ENCODE measurements at regions not wholly inside any gene's neighbourhood (a gene's known extent, or its start where the extent isn't known, plus 50 kb on each side); places are given as distances from the start of the nearest gene placed in this dataset.

DNA sequence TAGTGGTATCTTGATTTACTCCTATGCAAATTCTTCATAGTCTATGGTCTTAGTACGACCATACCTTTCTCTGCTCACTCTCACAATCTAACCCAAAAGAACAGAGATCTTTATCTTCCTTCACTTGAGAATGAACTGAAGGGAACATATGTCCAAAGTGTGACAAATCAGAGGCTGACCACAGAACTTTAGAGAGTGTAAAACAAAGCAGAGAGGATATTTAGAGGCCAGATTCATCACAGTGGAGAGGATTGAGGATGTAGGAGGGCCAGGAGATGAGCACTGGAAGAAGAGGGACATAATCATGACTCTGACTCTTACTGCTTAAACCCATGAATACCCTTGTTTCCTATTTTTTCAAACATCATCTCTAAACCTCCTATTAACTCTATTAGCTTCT, 935.3 kb upstream of the PHF14 start:
- no peak for DNase-seq

GRCh38 chr7:10040674-10041073, 933.0 kb upstream of the PHF14 start:
- DNase-seq = no peak

DNA sequence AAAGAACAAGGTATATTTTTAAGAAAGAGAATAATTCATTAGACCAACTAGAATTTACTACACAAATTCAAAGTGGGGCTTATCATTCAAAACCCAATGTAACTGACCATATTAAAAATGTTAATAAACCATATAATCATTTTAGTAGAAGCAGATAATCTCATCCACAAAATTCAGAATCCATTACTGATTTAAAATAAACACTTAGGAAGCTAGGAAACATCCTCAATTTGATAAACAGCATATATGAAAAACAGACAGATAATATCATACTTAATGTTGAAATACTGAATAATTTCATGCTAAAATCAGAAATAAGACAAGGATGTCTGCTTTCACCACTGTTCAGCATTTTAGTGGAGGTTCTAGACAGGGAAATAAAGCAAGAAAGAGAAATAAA, 902.8 kb upstream of the PHF14 start:
- no peak for DNase-seq

DNA sequence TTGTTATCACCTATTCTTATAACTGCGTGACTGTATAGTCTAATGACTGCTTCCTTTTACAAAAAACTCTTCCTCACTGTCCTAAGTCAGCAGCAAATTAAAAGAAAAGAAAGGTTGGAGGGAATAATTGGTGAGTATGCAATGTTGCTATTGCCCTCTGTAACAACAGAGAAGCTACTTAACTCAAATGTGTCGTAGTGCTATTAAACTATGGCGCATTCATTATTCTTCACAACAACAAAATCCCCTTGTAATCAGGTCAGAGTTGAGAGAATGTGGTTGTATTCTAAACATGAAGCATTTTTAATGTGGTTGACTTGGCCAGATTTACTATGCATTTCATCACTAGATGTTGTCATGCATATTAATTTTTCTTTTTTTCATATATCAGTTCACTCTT, 897.8 kb upstream of the PHF14 start:
- DNase-seq = no peak

DNA sequence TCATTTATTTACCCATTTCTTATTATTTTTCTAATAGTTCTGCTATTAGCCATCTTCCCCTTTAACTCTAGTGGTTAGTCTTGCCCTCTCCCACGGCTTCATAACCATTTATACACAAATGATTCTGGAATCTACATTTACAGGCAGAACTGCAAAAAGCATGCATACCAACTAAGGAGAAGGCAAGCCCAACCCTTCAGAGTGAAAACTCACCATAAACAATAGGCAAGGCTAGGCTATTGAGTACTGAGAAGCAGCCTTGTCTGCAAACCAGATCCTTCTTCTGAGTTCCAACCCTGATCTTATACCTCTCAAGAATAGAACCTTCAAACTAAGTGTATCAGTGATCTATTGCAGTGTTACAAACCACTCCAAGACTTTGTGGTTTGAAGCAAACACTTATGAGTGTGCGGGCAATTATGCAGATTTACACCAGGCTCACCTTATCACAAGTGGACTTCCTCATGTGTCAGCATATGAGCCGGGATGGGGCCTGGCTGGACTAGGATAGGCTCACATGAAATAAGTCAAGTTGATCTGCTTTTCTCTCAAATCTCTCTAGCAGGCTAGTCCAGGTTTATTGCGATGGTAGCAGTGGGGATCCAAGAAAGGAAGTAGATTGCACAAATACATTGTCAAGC, 896.9 kb upstream of the PHF14 start:
- DNase-seq = no peak

GRCh38 chr7:10079572-10079971, 894.1 kb upstream of the PHF14 start:
- no peak for DNase-seq

- no peak for DNase-seq
These were observed 890.8 kb upstream of the PHF14 start for GRCh38 chr7:10082896-10083295.

- DNase-seq = no peak
These were observed 889.9 kb upstream of the PHF14 start for GRCh38 chr7:10083766-10084165.

- DNase-seq = no peak
These were observed 888.4 kb upstream of the PHF14 start for GRCh38 chr7:10085231-10085630.

DNA sequence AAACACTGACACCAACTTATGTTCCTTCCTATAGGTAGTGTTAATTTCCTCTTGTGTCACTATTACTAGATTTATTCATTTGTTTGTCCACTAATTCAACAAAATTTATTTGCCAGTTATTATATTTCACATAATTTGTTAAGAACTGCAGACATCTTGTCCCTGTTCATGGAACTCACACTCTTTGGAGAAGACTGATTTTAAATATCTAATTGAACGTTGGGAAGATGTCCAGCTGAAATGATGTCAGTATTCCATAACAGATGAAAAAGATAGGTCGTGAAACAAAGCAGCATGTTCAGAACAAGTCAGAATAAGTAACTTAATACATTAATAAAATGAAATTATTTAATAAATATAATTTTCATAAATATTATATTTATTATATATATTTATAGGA, 873.1 kb upstream of the PHF14 start:
- DNase-seq = no peak

DNA sequence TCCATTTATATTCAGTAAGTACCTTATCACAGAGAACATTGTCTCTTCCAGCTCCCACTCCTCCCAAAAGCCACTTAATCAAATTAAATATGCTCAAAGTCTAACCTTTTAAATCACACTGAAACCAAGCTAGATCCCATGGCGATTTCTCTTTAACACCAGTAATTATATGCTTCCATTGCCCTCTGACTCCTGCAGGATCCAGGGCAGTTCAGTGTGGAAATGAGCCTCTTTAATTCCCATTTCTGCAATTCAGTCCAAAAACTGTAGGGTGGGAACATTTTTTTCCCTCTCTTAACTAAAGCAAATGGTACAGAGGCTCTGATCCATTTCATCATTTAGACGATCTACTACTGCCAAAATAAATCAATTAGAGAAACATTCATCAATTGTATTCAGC, 872.3 kb upstream of the PHF14 start:
- no peak for DNase-seq

- DNase-seq = no peak
These were observed 869.4 kb upstream of the PHF14 start for GRCh38 chr7:10104292-10104691.

GRCh38 chr7:10106609-10107008, 867.1 kb upstream of the PHF14 start:
- no peak for DNase-seq

DNA sequence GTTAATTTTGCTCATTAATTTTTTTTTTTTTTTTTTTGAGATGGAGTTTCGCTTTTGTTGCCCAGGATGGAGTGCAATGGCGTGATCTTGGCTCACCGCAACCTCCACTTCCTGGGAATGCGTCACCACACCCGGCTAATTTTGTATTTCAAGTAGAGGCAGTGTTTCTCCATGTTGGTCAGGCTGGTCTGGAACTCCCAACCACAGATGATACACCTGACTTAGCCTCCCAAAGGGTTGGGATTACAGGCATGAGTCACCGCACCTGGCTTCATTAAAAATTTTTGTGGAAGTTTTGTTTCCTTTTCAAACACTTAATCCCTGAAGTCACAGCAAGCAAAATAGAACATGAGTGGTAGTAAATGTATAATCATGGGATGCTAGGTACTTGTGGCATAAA, 857.2 kb upstream of the PHF14 start:
- DNase-seq = no peak

GRCh38 chr7:10117815-10118214, 855.9 kb upstream of the PHF14 start:
- DNase-seq = no peak

- DNase-seq = no peak
These were observed 852.7 kb upstream of the PHF14 start for GRCh38 chr7:10120936-10121335.

DNA sequence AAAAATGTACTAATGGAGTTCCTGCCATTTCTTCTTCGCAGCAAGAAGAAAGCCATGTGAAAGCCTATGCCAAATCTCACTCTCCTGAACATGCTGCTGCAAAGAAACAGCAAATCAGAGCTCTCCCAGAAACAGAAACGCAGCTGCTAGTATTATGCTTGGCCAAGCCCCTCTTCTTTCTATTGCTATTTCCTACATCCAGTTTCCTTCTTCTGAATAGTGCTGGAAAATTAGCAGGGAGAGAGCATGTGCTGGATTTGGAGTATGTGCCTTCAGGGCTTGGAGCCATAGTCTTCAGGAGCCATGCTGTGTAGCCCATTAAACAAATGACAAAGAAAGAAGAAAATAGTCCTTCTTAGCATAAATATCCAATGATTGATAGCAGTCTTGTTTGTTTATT, 852.0 kb upstream of the PHF14 start:
- no peak for DNase-seq

- no peak for DNase-seq
These were observed 851.0 kb upstream of the PHF14 start for GRCh38 chr7:10122551-10123100.

DNA sequence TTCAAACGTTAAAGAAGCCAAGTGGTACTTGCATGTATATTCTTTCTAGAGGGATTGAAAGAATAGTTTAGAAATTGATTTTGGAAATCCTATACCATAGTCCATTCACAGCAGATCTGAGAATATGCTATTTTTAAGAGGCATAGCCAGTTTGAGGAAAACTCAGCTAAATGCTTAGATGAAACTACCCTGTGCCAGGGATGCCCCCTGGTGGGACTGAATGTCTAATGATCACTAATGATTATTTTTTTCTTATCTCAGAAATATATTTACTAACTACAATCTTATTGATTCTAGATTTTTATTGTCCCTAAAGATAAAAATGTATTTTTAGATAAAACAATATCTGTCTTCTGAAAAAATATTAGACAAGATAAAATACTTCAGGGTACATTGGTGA, 844.9 kb upstream of the PHF14 start:
- no peak for DNase-seq

- no peak for DNase-seq
These were observed 835.4 kb upstream of the PHF14 start for GRCh38 chr7:10138087-10138854.

- DNase-seq = no peak
These were observed 827.4 kb upstream of the PHF14 start for GRCh38 chr7:10146271-10146670.

GRCh38 chr7:10156972-10157371, 816.7 kb upstream of the PHF14 start:
- no peak for DNase-seq

GRCh38 chr7:10181996-10182395, 791.7 kb upstream of the PHF14 start:
- no peak for DNase-seq

- DNase-seq = no peak
These were observed 781.6 kb upstream of the PHF14 start for GRCh38 chr7:10192074-10192473.

- no peak for DNase-seq
These were observed 768.0 kb upstream of the PHF14 start for GRCh38 chr7:10205696-10206095.

Data from GDM1 (cell line).